ENCODE measurements at regions not wholly inside any gene's neighbourhood (a gene's known extent, or its start where the extent isn't known, plus 50 kb on each side); places are given as distances from the start of the nearest gene placed in this dataset.

DNA sequence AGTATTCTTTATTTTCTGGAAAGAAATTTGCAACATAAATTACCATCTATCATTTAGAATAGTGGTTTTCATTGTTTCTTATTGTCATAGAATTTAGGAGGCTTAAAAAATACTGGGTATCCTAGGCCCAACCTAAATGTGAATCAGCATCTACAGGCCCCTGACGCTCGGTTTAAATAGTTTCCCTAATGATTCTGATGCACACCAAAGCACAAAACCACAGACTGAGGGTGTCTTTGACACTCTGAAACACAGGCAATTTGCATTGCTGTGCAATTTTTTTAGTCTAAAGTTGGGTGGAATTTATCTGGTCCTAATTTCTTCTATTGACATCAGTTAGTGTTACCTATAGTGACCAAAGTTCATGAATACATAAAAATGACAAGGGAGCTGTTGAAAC, 87.6 kb upstream of the SSTR1 start:
- TF ChIP-seq, protein P1, sequence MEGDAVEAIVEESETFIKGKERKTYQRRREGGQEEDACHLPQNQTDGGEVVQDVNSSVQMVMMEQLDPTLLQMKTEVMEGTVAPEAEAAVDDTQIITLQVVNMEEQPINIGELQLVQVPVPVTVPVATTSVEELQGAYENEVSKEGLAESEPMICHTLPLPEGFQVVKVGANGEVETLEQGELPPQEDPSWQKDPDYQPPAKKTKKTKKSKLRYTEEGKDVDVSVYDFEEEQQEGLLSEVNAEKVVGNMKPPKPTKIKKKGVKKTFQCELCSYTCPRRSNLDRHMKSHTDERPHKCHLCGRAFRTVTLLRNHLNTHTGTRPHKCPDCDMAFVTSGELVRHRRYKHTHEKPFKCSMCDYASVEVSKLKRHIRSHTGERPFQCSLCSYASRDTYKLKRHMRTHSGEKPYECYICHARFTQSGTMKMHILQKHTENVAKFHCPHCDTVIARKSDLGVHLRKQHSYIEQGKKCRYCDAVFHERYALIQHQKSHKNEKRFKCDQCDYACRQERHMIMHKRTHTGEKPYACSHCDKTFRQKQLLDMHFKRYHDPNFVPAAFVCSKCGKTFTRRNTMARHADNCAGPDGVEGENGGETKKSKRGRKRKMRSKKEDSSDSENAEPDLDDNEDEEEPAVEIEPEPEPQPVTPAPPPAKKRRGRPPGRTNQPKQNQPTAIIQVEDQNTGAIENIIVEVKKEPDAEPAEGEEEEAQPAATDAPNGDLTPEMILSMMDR (IDR thresholded peaks at IDR 0.05; ENCODE audit: extremely low read depth, missing control alignments) = no peak
- DNase-seq (ENCODE audit: low spot score) = no peak

DNA sequence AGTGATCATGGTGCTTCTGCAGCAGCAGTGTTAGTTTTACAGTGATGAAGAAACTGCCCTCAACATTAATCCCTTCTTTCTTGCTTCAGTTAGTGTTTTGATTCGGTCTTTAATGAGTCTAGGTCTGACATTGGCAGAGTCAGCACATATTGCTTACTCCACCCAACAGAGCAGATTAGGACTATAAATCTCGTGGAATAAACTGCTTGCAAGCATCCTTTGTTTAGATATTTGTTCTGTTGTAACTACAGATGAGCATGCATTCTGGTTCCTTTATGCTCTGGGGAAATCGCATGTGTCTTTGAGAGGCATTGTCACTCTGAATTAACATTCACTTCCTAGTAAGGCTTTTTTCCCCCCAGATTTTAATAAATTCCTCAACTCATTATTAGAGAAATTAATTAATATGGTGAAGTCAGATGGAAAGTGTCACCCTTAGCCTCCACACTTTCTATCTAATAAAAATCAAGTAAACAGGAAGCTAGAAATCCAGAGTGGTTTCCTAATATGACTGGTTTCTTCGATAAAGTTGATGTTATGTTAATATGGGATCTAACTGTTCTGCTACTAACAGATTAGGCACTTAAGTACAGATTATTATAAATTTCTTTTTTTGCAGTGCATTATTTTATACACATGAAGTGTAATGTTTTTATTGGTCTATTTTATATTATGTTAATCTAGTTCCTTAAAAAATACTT, 86.2 kb upstream of the SSTR1 start:
- no peak for DNase-seq (ENCODE audit: low spot score)
- TF ChIP-seq, protein P1 (IDR thresholded peaks at IDR 0.05; ENCODE audit: extremely low read depth, missing control alignments) = no peak

DNA sequence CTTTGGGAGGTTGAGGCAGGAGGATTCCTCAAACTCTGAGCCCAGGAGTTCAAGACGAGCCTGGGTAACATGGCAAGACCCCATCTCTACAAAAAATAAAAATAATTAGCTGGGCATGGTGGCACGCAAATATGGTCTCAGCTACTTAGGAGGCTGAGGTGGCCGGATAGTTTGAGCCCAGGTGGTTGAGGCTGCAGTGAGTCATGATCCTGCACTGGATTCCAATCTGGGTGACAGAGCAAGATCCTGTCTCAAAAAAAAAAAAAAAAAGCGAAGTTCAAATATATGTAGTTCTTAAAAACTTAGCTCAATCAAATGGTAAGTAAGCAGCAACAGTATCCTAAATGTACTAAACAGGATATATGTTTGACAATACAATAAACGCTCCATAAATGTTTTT, 85.5 kb upstream of the SSTR1 start:
- DNase-seq (ENCODE audit: low spot score) = no peak
- TF ChIP-seq, protein P1 (IDR thresholded peaks at IDR 0.05; ENCODE audit: extremely low read depth, missing control alignments) = no peak

DNA sequence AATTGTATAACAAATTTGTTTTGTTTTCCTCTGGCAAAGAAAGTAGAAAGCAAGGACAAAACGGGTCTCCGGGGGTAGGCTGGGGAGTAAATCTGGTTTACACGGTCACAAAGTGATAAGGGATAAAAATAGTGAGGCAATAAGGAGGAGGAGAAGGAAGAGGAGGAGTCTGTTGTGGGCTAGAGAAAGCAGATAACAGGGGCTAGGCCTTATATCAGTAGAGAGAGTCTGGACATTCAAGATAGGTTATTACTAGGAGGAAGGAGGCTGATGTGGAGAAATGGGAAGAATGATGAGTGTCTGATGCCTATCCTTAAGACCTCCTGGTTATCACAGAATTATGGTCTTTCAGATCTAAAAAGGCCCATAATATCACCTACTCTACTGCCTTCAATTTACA, 83.2 kb upstream of the SSTR1 start:
- no peak for DNase-seq (ENCODE audit: low spot score)
- TF ChIP-seq, protein P1 (IDR thresholded peaks at IDR 0.05; ENCODE audit: extremely low read depth, missing control alignments) = no peak

DNA sequence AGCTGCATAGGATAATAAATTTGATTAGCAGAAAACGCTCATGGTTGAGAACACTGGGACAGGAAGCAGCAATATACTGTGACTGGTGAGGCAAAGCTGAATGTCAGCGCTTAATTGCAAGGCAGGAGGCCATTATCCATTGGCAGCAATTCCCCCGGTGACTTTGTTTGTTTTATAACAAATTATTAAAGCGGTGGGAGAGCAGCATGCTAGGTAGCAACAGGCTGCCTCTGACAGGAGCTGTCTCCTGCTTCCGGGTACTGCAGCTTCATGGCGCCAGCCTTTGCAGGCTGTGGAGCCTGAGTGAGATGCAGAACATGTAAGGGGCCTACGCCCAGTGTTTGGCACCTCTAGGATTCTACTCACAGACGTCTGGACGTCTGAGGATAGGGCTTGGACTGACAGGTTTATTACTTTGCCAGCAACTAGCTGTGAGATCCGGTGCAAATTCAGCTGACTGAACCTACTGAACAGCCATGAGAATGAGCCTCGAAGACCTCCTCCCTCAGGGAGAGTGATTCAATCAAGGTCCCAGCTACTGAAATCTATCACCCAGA, 82.1 kb upstream of the SSTR1 start:
- no peak for DNase-seq (ENCODE audit: low spot score)
- TF ChIP-seq, protein P1 (IDR thresholded peaks at IDR 0.05; ENCODE audit: extremely low read depth, missing control alignments) = no peak

DNA sequence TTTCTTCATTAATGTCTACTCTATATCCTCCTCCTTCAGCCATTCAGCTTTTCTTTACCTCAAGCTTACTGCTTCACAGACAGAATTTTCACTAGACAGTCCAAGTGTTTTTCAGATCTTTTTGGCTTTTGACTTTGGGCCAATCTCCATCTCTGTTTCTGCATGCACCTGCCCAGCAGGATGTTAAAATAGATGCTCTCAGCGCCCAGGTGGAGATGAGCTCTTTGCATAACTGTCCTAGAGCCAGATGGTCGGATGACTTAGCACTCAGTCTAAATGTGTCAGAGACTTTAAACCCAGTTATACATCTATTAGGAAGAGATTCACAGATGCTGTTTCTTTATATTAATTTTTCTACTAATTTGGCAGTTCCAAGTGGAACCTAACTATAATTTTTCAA, 80.3 kb upstream of the SSTR1 start:
- DNase-seq (ENCODE audit: low spot score) = no peak
- TF ChIP-seq, protein P1 (IDR thresholded peaks at IDR 0.05; ENCODE audit: extremely low read depth, missing control alignments) = no peak

DNA sequence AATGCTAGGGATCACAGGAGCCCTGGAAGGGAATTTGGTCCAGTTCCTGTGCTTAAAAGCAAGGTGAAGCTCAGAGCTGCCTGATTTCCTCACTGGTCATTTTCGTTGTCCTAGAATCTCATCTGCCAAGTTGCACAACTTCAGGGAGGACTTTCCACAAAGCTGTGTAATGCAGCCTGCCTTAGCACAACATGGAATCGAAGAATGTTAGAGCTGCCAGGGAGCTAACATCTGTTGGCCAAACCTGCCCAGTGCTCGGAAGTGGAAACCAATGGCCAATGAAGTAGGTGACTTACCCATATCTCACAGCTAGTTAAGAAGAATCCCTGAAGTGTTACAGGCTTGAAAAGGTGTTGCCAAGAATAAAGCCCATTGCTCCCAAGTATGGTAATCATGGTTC, 79.9 kb upstream of the SSTR1 start:
- DNase-seq (ENCODE audit: low spot score) = no peak
- TF ChIP-seq, protein P1 (IDR thresholded peaks at IDR 0.05; ENCODE audit: extremely low read depth, missing control alignments) = no peak

All from GM20000 (cell line).